GM12872 (cell line): ENCODE measurements at regions not wholly inside any gene's neighbourhood (a gene's known extent, or its start where the extent isn't known, plus 50 kb on each side); places are given as distances from the start of the nearest gene placed in this dataset.

Experiments used
- TF ChIP-seq, protein P1 (sequence below): IDR thresholded peaks from 3 replicates; pipeline ENCODE4 v1.5.1; 2011; ENCODE audit warnings: low read depth, mild to moderate bottlenecking, low read length, moderate library complexity; ENCODE audit not compliant: insufficient read depth

DNA sequence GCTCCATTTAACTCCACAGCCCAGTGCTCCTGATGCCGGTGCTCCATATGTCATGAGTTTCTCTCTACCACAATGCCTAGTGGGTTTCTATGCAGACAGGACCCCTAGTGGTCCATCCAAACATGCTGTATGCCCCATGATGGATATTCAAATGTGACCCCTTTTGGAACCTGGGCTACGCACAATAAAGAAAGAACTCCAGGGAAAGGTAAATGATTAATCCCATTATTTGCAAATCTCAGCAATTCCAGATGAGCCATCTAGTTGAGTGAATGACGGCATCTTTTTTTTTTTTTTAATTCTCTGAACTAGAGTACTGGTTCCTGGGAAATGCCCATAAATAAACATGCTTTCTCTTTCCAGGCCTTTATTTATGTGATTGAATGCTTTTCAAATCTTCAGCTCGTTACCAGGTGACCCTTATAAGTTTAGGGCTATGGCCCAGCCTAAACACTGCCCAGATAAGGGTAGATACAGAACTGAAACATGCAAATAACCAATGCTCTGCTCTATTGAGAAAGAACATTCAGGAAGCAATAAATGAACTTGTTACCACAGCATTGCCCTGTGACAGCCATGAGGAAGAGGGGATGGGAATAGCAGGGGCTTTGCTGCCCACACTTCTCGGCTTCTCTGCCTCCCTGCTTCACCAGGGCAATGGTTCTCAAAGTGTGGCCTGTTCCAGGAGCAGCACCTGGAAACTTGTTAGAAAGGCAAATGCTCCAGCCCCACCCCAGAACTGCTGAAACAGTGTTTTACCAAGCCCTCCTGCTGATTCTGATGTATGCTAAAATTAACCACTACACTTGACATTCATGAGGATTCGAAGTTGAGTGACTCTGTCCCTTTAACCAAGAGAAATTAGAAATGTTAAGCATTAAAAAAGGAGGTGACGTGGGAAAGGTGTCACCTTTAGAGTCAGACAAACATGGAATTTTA, 151.7 kb downstream of the SEC16B start:
- TF ChIP-seq, protein P1, sequence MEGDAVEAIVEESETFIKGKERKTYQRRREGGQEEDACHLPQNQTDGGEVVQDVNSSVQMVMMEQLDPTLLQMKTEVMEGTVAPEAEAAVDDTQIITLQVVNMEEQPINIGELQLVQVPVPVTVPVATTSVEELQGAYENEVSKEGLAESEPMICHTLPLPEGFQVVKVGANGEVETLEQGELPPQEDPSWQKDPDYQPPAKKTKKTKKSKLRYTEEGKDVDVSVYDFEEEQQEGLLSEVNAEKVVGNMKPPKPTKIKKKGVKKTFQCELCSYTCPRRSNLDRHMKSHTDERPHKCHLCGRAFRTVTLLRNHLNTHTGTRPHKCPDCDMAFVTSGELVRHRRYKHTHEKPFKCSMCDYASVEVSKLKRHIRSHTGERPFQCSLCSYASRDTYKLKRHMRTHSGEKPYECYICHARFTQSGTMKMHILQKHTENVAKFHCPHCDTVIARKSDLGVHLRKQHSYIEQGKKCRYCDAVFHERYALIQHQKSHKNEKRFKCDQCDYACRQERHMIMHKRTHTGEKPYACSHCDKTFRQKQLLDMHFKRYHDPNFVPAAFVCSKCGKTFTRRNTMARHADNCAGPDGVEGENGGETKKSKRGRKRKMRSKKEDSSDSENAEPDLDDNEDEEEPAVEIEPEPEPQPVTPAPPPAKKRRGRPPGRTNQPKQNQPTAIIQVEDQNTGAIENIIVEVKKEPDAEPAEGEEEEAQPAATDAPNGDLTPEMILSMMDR: no peak

- TF ChIP-seq, protein P1: no peak
Observed at GRCh38 chr1:177812650-177813049, 157.2 kb downstream of the SEC16B start.

DNA sequence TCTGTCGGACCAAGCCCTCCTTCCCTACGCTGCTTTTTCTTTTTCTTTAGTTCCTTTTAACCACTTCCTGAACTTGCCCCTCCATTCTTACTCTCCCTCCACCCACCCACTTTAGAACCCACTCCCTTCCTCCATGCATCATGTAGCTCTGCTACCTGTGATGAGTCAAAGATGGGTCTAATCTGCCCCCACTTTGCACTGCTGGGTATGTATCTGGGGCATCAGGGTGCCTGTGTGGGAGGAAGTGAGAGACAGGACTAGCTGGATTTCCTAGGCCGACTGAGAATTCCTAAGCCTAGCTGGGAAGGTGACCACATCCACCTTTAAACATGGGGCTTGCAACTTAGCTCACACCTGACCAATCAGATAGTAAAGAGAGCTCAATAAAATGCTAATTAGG, 157.7 kb downstream of the SEC16B start:
- TF ChIP-seq, protein P1: no peak

DNA sequence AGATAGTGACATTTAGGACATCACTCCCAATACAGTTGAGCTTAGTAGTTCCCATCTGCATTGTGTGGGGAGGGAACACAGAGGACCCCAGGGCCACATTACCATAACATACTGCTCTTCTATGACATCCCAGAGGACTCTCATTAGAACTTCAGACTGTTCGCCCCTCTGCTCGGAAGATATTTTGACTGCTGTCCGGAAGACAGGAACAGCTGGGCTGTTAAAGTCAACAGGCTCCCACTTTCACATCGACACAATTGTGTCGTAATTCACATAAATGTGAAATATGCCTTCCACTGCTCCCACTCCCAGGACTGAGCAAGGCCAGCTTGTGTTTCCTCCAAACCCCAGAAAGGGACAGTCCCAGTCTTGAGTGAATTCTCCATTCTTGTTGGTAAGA, 158.4 kb downstream of the SEC16B start:
- TF ChIP-seq, protein P1: no peak

DNA sequence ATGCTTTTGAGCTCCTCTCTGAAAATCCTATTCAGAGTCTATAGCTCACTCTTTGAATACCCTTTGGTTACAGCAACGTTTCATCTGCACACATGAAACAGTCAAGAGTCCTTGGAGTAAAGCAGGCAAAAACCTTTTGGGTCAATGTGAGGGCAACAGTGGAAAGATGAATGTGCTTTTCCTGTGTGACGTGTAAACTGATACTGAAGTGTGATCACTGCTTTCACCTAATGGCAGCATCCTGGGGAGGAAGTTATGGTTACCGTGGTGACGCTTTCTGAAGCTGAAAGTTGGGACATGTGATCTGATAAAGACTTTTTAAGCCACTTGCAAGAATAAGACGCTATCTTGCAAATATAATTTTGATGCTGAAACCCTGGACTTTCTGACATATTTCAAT, 160.0 kb downstream of the SEC16B start:
- TF ChIP-seq, protein P1: no peak

DNA sequence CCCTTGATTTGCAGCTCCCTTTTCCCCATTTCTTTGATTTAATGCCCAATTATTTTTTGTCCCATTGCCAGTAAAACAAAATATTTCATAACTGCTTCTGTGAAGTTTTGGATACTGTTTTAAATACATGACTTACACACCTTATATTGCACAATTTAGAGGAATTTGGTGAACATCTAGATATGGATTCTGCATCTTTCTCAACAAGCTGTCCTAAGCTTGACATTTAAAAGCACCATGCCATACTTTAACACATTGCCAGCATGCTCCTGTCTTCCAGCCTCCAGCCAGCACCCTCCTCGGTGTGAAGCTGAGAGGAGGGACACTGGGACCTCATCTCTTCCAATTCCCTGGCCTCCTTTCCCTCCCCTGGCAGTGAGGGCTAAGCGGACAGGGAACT, 167.6 kb downstream of the SEC16B start:
- TF ChIP-seq, protein P1: no peak

DNA sequence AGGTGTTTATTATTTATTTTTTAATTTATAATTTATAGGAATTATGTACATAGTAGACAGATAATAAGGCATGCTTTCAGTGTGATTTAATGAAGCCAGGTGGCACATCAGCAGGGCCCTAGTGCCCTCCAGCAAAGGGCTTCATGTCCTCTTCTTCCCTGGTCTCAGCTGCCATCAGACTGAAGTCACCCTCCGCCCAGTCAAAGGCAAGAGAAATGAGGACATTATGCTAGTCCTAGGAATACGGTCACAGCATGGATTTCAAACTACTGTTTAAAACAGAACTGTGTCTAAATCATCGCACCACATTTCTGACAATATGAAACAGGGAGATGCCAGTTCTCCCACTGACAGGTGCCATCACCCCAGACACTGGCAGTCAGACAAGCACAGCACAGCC, 168.1 kb downstream of the SEC16B start:
- TF ChIP-seq, protein P1: no peak
